GM12801 (cell line): ENCODE measurements at regions not wholly inside any gene's neighbourhood (a gene's known extent, or its start where the extent isn't known, plus 50 kb on each side); places are given as distances from the start of the nearest gene placed in this dataset.

ENCODE experiments used
- TF ChIP-seq, protein P1 (sequence below): IDR thresholded peaks from one replicate; pipeline ENCODE4 v1.5.1; 2011; ENCODE audit warnings: control low read depth; ENCODE audit not compliant: insufficient read length; ENCODE audit errors: extremely low read depth

GRCh38 chr1:110816945-110817344, 56.0 kb upstream of the CD53 start:
- TF ChIP-seq, protein P1, sequence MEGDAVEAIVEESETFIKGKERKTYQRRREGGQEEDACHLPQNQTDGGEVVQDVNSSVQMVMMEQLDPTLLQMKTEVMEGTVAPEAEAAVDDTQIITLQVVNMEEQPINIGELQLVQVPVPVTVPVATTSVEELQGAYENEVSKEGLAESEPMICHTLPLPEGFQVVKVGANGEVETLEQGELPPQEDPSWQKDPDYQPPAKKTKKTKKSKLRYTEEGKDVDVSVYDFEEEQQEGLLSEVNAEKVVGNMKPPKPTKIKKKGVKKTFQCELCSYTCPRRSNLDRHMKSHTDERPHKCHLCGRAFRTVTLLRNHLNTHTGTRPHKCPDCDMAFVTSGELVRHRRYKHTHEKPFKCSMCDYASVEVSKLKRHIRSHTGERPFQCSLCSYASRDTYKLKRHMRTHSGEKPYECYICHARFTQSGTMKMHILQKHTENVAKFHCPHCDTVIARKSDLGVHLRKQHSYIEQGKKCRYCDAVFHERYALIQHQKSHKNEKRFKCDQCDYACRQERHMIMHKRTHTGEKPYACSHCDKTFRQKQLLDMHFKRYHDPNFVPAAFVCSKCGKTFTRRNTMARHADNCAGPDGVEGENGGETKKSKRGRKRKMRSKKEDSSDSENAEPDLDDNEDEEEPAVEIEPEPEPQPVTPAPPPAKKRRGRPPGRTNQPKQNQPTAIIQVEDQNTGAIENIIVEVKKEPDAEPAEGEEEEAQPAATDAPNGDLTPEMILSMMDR = no peak

- TF ChIP-seq, protein P1 = no peak
Measured at GRCh38 chr1:110811529-110811928, 61.4 kb upstream of the CD53 start.

DNA sequence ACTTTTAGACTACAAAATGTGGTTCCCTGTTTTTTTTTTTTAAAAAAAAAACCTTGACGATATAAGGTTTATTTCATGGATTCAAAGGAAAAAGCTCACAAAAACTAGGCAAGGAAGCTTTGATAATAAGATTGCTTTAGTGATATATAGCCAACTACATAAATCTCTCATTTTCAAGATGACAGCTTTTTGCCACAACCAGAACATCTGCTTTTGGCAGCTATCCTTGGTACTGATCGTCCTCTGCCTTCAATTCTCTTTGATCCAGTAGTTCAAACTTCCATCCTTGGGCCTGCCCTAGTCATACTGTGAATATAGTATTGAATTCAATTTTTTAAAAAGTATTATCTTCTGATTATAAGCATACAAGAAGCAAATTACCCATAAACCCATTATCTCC, 72.9 kb upstream of the CD53 start:
- TF ChIP-seq, protein P1 = no peak

DNA sequence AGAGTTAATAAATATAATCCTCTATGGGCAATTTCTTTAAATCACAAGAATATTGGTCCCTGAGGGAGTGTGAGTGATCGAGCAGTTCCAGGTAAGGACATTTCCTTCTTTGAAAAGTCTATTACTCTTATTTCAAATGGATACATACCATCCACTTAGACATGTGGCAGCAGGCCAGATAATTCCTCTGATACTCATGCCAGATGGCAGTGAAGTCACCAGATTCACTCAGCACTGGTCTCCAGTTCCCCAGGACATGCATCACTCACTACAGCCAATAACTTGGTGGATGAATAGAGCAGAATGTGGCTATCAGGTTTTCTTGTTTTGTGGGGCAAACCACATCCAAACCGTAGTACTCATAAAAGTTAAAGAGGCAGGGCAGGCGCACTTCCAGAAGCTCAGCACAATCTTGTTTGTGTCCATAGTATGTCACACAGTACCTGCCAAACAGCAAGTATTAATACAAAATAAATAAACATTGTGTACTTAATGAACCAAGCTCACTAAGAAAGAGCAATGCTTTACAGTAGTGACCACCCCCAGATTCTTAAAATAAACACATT, 74.2 kb upstream of the CD53 start:
- TF ChIP-seq, protein P1 = no peak

GRCh38 chr1:110788673-110789072, 84.3 kb upstream of the CD53 start:
- TF ChIP-seq, protein P1 = no peak

DNA sequence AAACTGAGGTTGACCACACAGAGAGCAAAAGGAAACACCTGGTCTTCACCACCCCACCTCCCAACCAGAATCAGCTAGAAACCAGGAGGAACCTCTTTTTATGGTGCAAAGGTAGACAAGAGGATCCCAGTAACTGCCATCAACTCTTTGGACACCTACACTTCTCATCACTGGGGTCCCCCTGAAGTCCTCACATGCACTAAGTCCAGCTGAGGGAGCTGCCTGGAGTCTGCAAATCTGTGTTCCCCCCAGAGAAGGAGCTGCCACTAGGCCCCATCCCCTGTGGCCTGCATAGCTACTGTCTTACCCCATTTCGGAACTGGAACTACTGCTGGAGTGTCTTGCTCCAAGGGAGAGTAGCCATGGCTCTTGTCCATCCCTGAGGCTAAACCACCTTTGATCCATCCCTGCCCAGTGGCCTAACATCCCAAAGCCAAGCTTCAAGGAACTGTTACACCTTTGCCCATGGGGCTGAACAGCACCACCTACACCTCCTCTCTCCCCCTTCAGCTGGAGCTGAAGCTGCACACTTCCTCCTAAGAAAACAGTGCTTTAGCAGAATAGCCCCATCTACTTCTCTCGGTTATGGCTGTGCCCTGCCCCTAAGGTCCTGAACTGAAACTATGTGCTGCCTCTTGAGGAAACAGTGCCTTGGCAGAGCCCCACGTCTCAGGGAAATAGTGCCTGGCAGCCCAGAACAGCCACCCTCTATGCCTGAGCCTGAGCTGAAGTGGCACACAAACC, 85.4 kb upstream of the CD53 start:
- TF ChIP-seq, protein P1 = no peak

- TF ChIP-seq, protein P1 = no peak
Measured at GRCh38 chr1:110786802-110787327, 86.1 kb upstream of the CD53 start.
